GM18867 (cell line): ENCODE measurements at regions not wholly inside any gene's neighbourhood (a gene's known extent, or its start where the extent isn't known, plus 50 kb on each side); places are given as distances from the start of the nearest gene placed in this dataset.

ENCODE experiments used
- ATAC-seq: cut with Tn5 transposase; IDR thresholded peaks from one replicate; pipeline ENCODE4 v1.9.1; 2021; ENCODE audit warnings: mild to moderate bottlenecking, moderate library complexity; ENCODE audit not compliant: unreplicated experiment

DNA sequence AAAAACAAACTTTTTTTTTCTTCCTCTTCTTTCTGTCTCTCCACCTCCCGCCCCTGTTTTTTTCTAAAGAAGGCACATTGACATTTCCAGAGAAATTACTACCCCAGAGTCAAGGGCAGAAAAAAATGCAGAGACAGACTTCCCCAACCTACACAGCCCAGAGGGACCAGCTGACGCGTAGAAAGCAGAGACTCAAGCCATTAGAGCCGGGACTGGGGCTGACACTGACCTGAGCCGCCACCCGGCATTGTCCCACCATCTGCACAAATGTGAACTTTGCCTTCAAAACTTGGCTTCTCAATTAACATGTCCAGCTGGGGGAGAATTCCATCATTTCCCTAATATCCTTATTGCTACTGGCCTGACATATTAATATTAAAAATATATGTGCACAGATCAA is 385.6 kb downstream of the NR2F2 start:
- ATAC-seq, result no peak

GRCh38 chr15:96716478-96716877 is 386.0 kb downstream of the NR2F2 start:
- ATAC-seq, result no peak

GRCh38 chr15:96720251-96720650 is 389.8 kb downstream of the NR2F2 start:
- ATAC-seq, result no peak

- ATAC-seq, result no peak
Observed at GRCh38 chr15:96720656-96721055, 390.2 kb downstream of the NR2F2 start.

DNA sequence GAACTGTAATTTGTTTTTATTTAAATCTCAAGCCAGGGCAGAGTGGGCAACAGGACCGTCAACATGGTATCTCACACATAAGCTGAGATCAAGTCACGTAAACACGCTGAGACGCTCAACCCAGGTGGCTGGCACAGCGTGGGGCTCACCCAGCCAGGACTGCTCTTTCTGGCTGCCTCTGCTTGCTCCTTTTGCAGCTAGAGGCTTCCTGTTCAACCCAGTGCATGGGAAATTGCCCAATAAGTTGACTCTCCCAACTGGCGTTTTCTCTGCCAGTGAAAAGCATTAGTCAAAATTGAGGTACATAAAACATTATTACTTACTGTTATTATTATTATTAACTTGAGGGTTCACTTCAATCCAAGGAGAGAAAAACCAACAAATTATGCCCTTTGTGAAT is 398.1 kb downstream of the NR2F2 start:
- ATAC-seq, result no peak

- ATAC-seq, result no peak
Observed at GRCh38 chr15:96732704-96733103, 402.2 kb downstream of the NR2F2 start.

- no peak for ATAC-seq
Observed at GRCh38 chr15:96733721-96734120, 403.2 kb downstream of the NR2F2 start.

- no peak for ATAC-seq
Observed at GRCh38 chr15:96735632-96736240, 405.2 kb downstream of the NR2F2 start.

DNA sequence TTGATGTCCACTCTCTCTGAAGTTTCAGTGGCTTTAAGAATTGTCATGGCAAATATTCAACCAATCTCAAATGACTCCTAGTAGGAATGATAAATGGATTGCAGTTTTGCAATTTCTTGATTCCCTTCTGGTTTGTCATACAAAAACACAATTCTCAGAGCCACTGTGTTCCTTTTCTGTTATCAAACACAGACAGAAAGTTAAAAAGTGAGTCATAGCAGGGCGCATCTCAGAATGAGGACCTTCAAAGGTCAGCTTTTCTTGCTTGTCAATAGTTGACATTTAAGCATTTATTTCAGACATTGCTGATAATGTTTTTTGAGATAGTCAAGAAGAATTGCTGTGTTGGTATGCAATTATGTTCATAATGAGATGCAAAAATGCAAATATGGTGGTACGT is 405.9 kb downstream of the NR2F2 start:
- no peak for ATAC-seq

DNA sequence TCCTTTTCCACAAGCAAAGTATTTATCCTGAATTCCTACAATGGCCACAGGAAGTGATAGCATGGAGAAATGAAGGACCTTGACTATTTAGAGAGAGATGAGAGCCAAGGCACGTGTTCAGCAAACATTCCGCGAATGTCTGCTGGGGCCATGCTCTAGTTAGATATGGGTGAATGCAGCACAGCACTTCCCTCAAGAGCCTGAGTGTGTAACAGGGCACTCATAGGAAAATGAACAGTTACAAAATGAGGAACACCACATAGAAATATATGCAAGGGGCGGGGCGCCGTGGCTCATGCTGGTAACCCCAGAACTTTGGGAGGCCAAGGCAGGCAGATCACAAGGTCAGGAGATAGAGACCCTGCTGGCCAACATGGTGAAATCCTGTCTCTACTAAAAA is 406.9 kb downstream of the NR2F2 start:
- no peak for ATAC-seq

DNA sequence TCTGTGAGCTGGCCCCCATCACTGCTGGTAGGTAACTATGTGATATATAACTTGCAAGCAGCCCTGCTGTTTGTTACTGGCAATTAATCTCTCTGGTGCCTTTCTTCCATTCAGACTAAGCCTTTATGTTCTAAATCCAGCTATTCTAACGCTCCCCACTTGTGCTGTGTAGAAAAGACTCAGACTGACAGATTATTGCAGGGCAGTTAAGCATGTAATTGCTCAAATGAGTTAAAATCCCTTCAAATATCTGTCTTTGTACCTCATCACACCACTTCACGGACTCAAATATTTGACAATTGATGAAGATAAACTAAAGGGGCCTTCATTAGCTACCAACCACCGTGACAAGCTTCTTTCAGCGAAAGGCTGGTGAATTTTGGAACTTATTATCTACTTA is 416.2 kb downstream of the NR2F2 start:
- no peak for ATAC-seq

DNA sequence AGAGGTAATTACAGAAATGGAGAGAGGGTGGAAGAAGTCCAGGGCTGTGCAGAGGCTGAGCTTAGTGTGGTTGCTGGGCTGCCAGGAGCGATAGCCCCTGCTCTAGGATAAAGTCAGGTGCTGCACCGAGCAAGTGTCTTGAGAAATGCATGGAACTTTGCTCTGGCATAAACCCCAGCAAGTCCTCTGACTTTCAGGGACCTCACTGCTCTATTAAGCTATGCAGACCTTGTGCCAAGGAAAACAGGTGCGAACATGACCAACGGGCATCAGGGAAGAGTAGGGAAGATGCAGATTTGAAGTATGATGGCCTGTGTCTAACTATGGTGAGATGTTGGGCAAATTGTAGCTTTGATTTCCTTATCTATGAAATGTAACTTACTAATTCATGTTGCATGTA is 416.8 kb downstream of the NR2F2 start:
- ATAC-seq, result no peak

DNA sequence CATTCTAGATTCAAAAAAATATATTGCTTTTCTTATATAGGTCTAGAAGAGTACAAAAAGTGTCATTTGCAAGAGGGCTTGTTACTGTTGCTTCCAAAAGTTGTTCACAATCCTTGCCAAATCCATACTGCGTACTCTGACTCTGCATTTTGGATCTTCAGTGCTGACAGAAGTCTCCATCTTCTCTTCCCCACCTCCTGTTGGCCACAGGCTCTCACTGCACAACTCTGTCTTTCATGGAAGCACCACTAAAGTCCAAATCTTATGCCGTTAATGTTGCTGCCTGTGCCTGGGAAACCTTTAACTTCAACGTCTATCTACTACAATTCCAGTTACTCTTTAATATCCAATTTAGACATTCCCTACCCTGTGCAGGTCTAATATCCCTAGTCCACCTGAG is 419.9 kb downstream of the NR2F2 start:
- ATAC-seq, result no peak

- no peak for ATAC-seq
Observed at GRCh38 chr15:96756146-96756545, 425.6 kb downstream of the NR2F2 start.

DNA sequence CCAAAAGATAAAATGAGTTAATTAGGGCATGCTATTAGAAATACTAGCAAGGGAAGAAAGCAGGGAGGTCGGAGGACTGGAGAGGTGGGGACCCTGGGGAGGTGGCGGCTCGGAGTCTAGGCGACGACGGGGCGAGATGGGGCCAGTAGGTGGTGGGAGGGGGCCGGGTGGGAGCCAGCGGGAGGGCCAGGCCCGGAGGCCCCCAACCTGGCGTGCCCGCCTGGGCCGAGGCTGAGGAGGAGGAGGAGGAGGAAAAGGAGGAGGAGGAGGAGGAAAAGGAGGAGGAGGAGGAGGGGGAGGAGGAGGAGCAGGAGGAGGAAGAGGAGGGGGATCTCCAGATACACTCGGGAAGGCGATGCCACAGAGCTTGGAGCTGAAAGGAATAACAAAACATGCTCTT is 426.2 kb downstream of the NR2F2 start:
- ATAC-seq, result no peak

GRCh38 chr15:96762566-96762965 is 432.1 kb downstream of the NR2F2 start:
- no peak for ATAC-seq

- no peak for ATAC-seq
Observed at GRCh38 chr15:96764501-96764900, 434.0 kb downstream of the NR2F2 start.

- ATAC-seq, result no peak
Observed at GRCh38 chr15:96764946-96765345, 434.4 kb downstream of the NR2F2 start.

DNA sequence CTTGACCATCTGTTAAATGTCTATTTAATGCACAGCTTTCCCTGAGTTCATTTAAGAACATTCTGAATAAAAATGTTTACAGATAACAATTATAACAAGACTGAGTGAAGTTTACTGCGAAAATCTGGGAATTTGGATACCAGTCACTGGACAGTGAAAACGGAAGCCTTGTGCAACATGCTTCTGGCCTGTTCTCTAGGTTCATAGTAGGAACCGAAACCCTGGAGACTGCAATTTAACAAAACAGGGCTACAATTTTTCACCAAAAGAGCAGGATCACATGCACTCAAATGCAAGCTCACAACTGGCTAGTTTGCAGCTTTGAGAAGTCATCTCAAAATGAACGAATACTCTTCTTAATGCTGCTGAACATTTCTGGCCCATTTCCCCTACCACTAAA is 435.9 kb downstream of the NR2F2 start:
- no peak for ATAC-seq

GRCh38 chr15:96767703-96768434 is 437.4 kb downstream of the NR2F2 start:
- ATAC-seq, result no peak

GRCh38 chr15:96768435-96768789 is 437.9 kb downstream of the NR2F2 start:
- no peak for ATAC-seq

DNA sequence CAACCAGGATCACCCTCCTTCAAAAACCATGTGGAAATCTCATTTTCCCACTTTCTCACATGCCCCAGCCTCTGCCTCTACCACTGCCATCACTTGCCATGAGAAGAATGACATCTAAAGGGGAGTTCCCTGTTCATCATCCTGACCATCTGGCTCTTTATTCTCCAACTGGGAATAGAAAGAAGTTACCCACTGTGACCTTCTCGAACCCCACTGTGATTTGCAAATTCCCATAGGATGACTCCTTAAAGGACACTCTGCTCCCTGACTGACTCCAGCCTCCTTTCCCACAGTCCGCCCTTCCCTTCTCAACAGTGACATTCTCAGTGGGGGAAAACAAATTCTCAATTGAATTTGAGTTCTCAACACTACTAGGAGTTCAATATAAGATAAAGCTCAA is 440.5 kb downstream of the NR2F2 start:
- ATAC-seq, result no peak

DNA sequence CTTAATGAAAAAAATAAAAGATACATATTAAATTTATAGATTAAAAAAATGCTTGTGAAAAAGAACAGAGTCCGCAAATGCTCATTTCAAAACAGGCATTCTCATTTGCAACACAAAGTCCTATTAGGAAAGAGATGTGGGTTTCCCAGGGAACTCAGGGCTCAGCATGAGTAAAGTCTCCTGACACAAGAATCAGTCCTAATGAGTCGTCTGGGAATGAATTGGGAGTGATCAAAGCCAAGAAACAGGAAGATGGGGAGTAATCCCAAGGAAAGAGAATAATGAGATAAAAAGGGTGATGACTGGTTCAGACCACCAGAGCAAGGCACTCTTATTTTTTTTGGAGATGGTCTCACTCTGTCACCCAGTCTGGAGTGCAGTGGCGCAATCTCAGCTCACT is 443.7 kb downstream of the NR2F2 start:
- no peak for ATAC-seq
